H1 (cell line): ENCODE measurements at regions not wholly inside any gene's neighbourhood (a gene's known extent, or its start where the extent isn't known, plus 50 kb on each side); places are given as distances from the start of the nearest gene placed in this dataset.

Experiments
- CEBPB ChIP-seq: IDR thresholded peaks from 2 replicates; pipeline ENCODE4 v1.6.1; 2012; ENCODE audit warnings: low read depth, low read length
- SIX5 ChIP-seq: IDR thresholded peaks from 2 replicates; pipeline ENCODE4 v1.6.1; 2011; ENCODE audit warnings: mild to moderate bottlenecking, low read depth, low read length

DNA sequence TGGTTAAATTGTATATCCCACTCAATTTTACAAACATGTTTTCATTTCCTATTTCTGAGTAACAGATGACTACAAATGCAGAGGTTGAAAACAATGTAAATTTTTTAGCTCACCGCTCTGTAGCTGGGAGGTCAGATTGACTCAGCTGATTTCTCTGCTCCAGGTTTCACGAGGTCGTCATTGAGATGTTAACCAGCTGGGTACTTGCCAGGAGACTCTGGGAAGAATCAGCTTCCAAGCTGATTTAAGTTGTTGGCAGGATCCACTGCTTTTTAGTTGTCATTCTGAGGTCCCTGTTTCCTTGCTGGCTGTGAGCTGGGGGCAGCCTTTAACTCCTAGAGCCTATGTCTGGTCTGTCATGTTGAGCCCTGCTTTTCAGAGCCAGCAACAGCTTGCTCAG lies 864.3 kb upstream of the AGA start:
- no peak for TF ChIP-seq SIX5
- TF ChIP-seq CEBPB: no peak
